ENCODE measurements at regions not wholly inside any gene's neighbourhood (a gene's known extent, or its start where the extent isn't known, plus 50 kb on each side); places are given as distances from the start of the nearest gene placed in this dataset.
"Not testable (repeated sequence)": the region's sequence is repeated elsewhere in the genome, so short reads cannot be mapped to it uniquely, and the experiment has no call there.

DNA sequence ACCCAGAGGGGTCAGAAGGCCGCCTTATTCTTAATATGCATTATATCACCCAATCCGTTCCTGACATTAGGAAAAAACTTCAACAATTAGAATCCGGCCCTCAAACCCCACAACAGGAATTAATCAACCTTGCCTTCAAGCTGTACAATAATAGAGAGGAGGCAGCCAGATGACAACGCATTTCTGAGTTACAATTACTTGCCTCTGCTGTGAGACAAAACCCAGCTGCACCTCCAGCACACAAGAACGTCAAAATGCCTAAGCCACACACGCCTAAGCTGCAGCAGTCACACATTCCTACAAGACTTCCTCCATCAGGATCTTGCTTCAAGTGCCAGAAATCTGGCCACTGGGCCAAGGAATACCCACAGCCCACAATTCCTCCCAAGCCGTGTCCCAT, 1723.1 kb downstream of the LRRC4C start:
- TF ChIP-seq, protein P1, sequence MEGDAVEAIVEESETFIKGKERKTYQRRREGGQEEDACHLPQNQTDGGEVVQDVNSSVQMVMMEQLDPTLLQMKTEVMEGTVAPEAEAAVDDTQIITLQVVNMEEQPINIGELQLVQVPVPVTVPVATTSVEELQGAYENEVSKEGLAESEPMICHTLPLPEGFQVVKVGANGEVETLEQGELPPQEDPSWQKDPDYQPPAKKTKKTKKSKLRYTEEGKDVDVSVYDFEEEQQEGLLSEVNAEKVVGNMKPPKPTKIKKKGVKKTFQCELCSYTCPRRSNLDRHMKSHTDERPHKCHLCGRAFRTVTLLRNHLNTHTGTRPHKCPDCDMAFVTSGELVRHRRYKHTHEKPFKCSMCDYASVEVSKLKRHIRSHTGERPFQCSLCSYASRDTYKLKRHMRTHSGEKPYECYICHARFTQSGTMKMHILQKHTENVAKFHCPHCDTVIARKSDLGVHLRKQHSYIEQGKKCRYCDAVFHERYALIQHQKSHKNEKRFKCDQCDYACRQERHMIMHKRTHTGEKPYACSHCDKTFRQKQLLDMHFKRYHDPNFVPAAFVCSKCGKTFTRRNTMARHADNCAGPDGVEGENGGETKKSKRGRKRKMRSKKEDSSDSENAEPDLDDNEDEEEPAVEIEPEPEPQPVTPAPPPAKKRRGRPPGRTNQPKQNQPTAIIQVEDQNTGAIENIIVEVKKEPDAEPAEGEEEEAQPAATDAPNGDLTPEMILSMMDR (IDR thresholded peaks at IDR 0.05): not testable (repeated sequence)
- TF ChIP-seq EZH2, EZH2phosphoT487 (IDR thresholded peaks at IDR 0.05): not testable (repeated sequence)

Measured in neural progenitor cell (in vitro differentiated cells).